ENCODE measurements at regions not wholly inside any gene's neighbourhood (a gene's known extent, or its start where the extent isn't known, plus 50 kb on each side); places are given as distances from the start of the nearest gene placed in this dataset.
"Not testable (repeated sequence)": the region's sequence is repeated elsewhere in the genome, so short reads cannot be mapped to it uniquely, and the experiment has no call there.

DNA sequence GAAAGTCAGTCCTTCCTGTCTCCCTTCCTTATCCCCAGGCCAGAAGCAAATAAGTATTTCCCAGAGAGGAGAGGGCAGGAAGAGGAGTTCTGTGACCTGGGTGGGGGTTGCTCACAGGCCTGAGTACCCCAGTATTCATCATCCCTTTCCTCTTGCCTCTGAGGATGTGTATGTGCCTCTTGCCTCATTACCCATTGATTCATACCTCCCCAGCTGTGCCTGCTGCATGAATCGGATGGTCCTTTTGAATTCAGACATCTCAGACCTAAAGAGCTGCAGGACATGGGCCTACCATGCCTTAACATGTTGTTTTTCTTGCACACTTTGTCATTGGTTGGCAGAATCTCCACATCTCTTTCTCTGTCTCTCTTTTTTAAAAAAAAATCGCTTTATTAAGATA, 112.8 kb upstream of the SHB start:
- peaks cover 6% of the 10 kb centered on the region for H3K27me3 Mint-ChIP-seq (ENCODE audit: low read depth)
- intact Hi-C loops (cut with micrococcal nuclease) = no loop called here
- H3K4me1 Mint-ChIP-seq (ENCODE audit: low read depth) = peaks cover 6% of the 10 kb centered on the region
- no peaks in the 10 kb centered on the region for H3K9me3 Mint-ChIP-seq
- no peak overlapping the region for H3K4me3 Mint-ChIP-seq
- CTCF ChIA-PET = interaction anchor here (2.0 kb wide), 1 partner anchor 21 kb away, joined by 8 read pairs; no protein-coding TSS in a partner anchor
- no peak for DNase-seq
- H3K27ac Mint-ChIP-seq = no peak overlapping the region
- H3K36me3 Mint-ChIP-seq (ENCODE audit: low read depth) = no peaks in the 10 kb centered on the region

DNA sequence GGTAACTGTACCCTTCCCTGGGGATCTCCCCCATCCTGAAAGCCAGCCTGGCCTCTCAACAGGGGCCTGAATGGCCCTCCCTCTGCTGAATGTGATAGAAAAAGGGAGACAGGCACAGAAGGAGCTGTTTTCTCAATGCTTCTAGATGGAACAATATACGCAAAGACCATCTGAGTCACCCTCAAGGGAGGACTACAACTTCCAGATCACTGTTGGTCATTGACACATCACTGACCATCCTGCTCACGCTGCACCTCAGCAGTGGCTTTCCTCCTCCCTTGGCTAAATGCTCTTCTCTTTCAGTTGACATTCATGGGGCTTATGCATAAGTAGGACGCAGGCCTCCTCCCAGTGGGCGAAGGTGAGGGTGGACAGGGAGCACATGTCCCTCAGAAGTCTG, 112.2 kb upstream of the SHB start:
- H3K27me3 Mint-ChIP-seq (ENCODE audit: low read depth) = peaks cover 6% of the 10 kb centered on the region
- H3K27ac Mint-ChIP-seq = no peak overlapping the region
- CTCF ChIA-PET = interaction anchor here (1.0 to 2.0 kb wide), 2 partner anchors 20 to 21 kb away, joined by 3 to 8 read pairs; no protein-coding TSS in a partner anchor
- intact Hi-C loops (cut with micrococcal nuclease) = no loop called here
- no peak overlapping the region for H3K4me3 Mint-ChIP-seq
- H3K4me1 Mint-ChIP-seq (ENCODE audit: low read depth) = peaks cover 6% of the 10 kb centered on the region
- no peak for DNase-seq
- no peaks in the 10 kb centered on the region for H3K9me3 Mint-ChIP-seq
- no peaks in the 10 kb centered on the region for H3K36me3 Mint-ChIP-seq (ENCODE audit: low read depth)

DNA sequence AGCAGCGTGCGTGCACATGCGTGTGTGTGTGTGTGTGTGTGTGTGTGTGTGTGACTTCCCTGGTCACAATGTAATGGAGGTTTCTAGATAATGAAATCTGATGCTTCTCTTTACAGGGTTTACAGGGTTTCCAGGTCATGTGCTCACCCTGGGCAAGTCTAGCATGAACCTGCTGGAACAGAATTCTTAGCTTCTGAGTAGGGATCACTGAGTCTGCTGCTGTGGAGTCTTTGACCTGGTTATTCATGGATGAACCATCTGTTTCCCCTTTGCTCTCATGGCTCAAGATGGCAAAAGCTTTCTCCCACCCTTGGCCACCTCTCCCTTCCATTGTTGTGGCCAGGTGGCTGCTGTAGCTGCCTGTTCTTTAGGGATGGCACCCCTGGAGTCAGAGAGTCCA, 111.6 kb upstream of the SHB start:
- H3K4me3 Mint-ChIP-seq = no peak overlapping the region
- no peak overlapping the region for H3K27ac Mint-ChIP-seq
- no peaks in the 10 kb centered on the region for H3K36me3 Mint-ChIP-seq (ENCODE audit: low read depth)
- intact Hi-C loops (cut with micrococcal nuclease) = no loop called here
- H3K9me3 Mint-ChIP-seq = no peaks in the 10 kb centered on the region
- no peak for DNase-seq
- H3K27me3 Mint-ChIP-seq (ENCODE audit: low read depth) = peaks cover 6% of the 10 kb centered on the region
- peaks cover 6% of the 10 kb centered on the region for H3K4me1 Mint-ChIP-seq (ENCODE audit: low read depth)
- CTCF ChIA-PET = interaction anchor here (1.0 to 2.0 kb wide), 3 partner anchors 20 to 267 kb away, joined by 3 to 8 read pairs (median 3); no protein-coding TSS in a partner anchor

DNA sequence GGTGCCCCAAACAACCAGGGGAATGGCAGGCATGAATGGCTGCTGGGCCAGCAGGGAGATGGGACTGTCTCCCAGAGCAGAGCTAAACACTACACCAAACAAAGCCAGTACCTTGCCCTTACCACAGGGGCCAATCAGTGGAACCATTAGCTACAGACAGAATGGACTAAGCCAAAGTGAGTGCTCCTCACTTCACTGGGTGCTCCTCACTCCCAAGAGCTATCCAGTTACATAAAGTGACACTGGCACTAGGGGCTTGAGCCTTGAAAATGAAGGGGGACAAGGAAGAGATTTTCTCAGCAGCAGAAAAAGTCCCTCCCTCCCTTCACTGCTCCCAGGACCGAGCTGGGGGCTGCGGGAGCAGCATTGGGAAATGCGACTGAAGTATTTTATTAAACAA, 110.9 kb upstream of the SHB start:
- H3K27me3 Mint-ChIP-seq (ENCODE audit: low read depth) = peaks cover 6% of the 10 kb centered on the region
- no peak for DNase-seq
- no peak overlapping the region for H3K4me3 Mint-ChIP-seq
- intact Hi-C loops (cut with micrococcal nuclease) = loop anchor here (10.0 kb wide), 1 partner anchor 45 kb away; no protein-coding TSS in a partner anchor
- H3K27ac Mint-ChIP-seq = no peak overlapping the region
- CTCF ChIA-PET = interaction anchor here (1.0 to 2.0 kb wide), 2 partner anchors 19 to 266 kb away, joined by 3 to 8 read pairs; no protein-coding TSS in a partner anchor
- H3K36me3 Mint-ChIP-seq (ENCODE audit: low read depth) = no peaks in the 10 kb centered on the region
- no peaks in the 10 kb centered on the region for H3K9me3 Mint-ChIP-seq
- peaks cover 6% of the 10 kb centered on the region for H3K4me1 Mint-ChIP-seq (ENCODE audit: low read depth)

DNA sequence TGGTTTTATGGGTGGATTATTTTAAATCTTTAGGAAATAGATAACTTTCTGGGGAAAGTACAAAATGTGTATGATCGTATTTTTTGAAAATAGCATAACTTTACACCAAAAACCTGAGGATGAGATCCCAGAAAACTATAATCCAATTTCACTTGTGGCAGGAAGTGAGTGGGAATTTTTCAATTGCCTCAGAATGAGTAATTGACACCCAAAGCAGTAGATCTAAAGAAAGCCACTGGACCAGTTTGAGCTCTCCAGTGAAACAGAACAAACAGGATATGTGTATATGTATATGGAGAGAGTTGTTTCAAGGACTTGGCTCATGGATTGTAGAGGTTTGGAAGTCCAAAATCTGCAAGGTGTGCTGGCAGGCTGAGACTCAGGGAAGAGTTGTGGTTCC, 109.2 kb upstream of the SHB start:
- Mint-ChIP-seq H3K36me3 (ENCODE audit: low read depth) (no peaks in the 10 kb centered on the region), H3K9me3 (no peaks in the 10 kb centered on the region), H3K4me3 (no peak overlapping the region), H3K4me1 (ENCODE audit: low read depth) (peaks cover 6% of the 10 kb centered on the region), H3K27me3 (ENCODE audit: low read depth) (peaks cover 4% of the 10 kb centered on the region), H3K27ac (no peak overlapping the region)
- no peak for DNase-seq
- CTCF ChIA-PET = no interaction called here
- intact Hi-C loops (cut with micrococcal nuclease) = loop anchor here (10.0 kb wide), 1 partner anchor 47 kb away; no protein-coding TSS in a partner anchor

DNA sequence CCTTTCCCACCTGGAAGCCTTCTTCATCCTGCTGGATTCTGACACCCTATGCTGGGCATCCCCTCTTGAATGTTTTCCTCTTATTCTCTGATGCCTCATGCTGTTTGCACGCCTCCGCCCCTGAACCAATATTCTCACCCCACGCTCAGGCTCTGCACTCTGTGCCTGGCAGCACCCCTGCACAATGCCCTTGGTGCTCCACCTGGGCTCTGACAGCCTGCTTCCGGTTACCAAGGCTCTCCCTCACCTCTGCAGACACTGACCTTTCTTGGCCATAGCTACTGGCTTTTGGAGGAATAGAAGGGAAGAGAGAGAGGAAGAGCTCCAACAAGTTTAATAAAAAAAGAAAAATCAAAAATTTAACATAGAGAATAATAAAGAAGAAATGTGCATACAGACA, 108.7 kb upstream of the SHB start:
- peaks cover 2% of the 10 kb centered on the region for H3K27me3 Mint-ChIP-seq (ENCODE audit: low read depth)
- no peak overlapping the region for H3K4me3 Mint-ChIP-seq
- H3K36me3 Mint-ChIP-seq (ENCODE audit: low read depth) = no peaks in the 10 kb centered on the region
- no peak overlapping the region for H3K27ac Mint-ChIP-seq
- no peaks in the 10 kb centered on the region for H3K9me3 Mint-ChIP-seq
- no peak for DNase-seq
- peaks cover 6% of the 10 kb centered on the region for H3K4me1 Mint-ChIP-seq (ENCODE audit: low read depth)
- intact Hi-C loops (cut with micrococcal nuclease) = loop anchor here (10.0 kb wide), 1 partner anchor 47 kb away; no protein-coding TSS in a partner anchor
- CTCF ChIA-PET = no interaction called here

DNA sequence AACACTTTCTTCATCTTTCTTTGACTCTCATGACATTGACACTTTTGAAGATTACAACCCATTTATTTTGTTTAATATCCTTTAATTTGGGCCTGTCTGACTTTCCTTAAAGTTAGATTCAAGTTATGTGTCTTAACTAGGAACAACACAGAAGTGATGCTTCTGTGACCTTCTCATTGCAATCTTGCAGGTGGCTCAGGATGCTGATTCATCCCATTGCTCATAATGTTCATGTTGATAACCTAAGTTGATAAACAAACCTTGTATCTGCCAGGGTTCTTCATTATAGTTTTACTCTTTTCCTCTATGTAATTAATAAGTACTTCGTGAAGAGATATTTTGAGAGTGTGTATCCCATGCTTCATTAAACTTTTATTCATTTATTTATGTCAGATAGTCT, 107.2 kb upstream of the SHB start:
- H3K4me3 Mint-ChIP-seq = no peak overlapping the region
- peaks cover 6% of the 10 kb centered on the region for H3K4me1 Mint-ChIP-seq (ENCODE audit: low read depth)
- H3K9me3 Mint-ChIP-seq = peaks cover 7% of the 10 kb centered on the region
- H3K36me3 Mint-ChIP-seq (ENCODE audit: low read depth) = peaks cover 1% of the 10 kb centered on the region
- intact Hi-C loops (cut with micrococcal nuclease) = loop anchor here (10.0 kb wide), 1 partner anchor 49 kb away; no protein-coding TSS in a partner anchor
- CTCF ChIA-PET = interaction anchor here (1.9 kb wide), 1 partner anchor 16 kb away, joined by 7 read pairs; no protein-coding TSS in a partner anchor
- no peak for DNase-seq
- no peak overlapping the region for H3K27ac Mint-ChIP-seq
- peaks cover 2% of the 10 kb centered on the region for H3K27me3 Mint-ChIP-seq (ENCODE audit: low read depth)

DNA sequence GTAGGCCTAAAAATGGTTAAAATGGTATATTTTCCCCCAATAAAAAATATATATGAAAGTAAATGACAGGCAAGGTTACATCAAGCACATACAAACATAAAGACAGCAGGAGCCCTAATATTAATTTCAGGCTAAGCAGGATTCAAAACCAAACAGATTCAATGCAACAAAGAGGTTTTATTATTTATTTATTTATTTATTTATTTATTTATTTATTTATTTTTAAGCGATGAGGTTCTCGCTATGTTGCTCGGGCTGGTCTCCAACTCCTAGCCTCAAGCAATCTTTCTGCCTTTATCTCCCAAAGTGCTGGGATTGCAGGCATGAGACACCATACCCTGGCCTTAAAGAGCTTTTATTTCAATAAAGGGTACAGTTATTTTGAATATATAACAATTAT, 106.4 kb upstream of the SHB start:
- Mint-ChIP-seq H3K27me3 (ENCODE audit: low read depth) (peaks cover 2% of the 10 kb centered on the region), H3K27ac (no peak overlapping the region), H3K4me3 (no peak overlapping the region), H3K36me3 (ENCODE audit: low read depth) (peaks cover 1% of the 10 kb centered on the region), H3K4me1 (ENCODE audit: low read depth) (peaks cover 6% of the 10 kb centered on the region), H3K9me3 (peaks cover 12% of the 10 kb centered on the region)
- intact Hi-C loops (cut with micrococcal nuclease) = loop anchor here (10.0 kb wide), 1 partner anchor 49 kb away; no protein-coding TSS in a partner anchor
- CTCF ChIA-PET = interaction anchor here (1.9 kb wide), 1 partner anchor 15 kb away, joined by 7 read pairs; no protein-coding TSS in a partner anchor
- DNase-seq = no peak

DNA sequence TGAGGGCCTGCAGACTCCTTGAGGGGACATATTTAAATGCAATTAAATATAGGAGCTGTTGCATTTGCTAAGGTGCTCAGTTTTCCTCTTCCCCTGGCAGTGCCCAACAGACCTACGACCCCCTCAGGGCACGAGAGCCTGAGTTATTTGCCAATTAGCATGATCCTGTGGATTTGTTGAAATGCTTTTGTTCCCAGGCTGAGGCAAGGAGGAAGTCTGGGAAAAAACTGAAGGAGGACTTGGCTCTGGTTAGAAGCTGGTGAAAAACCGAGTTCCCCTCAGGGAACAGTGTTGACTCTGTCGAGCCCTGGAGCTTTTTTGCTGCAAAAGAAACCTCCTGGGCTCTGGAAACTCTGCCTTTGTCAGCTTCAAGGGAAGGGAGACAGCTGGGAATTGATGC, 103.6 kb upstream of the SHB start:
- H3K4me1 Mint-ChIP-seq (ENCODE audit: low read depth) = no peaks in the 10 kb centered on the region
- no peak overlapping the region for H3K27ac Mint-ChIP-seq
- H3K36me3 Mint-ChIP-seq (ENCODE audit: low read depth) = peaks cover 1% of the 10 kb centered on the region
- DNase-seq = no peak
- CTCF ChIA-PET = interaction anchor here (1.4 kb wide), 1 partner anchor 13 kb away, joined by 6 read pairs; no protein-coding TSS in a partner anchor
- H3K27me3 Mint-ChIP-seq (ENCODE audit: low read depth) = no peaks in the 10 kb centered on the region
- intact Hi-C loops (cut with micrococcal nuclease) = loop anchor here (10.0 kb wide), 1 partner anchor 52 kb away; no protein-coding TSS in a partner anchor
- H3K9me3 Mint-ChIP-seq = peaks cover 19% of the 10 kb centered on the region
- H3K4me3 Mint-ChIP-seq = no peak overlapping the region

DNA sequence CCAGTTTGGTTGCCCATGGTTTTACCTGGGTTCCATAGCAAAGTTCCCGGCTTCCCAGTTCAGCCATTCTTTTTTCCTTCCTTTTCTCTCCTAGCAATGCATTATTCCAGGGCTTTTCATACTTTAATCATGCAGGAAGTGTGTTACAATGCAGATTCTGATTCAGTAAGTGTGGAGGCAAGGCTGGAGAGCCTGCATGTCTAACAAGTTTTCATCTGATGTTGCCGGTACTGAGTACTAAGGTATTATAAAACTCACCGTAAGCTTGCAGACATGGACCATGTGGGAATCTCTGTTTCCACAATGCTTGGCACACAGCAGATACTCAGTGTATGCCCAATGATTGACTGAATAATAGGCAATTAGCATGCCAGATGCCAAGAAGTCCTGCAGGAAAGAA, 102.9 kb upstream of the SHB start:
- H3K27ac Mint-ChIP-seq = no peak overlapping the region
- peaks cover 1% of the 10 kb centered on the region for H3K36me3 Mint-ChIP-seq (ENCODE audit: low read depth)
- CTCF ChIA-PET = interaction anchor here (0.8 to 1.4 kb wide), 2 partner anchors 12 to 258 kb away, joined by 3 to 6 read pairs; no protein-coding TSS in a partner anchor
- H3K4me3 Mint-ChIP-seq = no peak overlapping the region
- H3K27me3 Mint-ChIP-seq (ENCODE audit: low read depth) = no peaks in the 10 kb centered on the region
- no peak for DNase-seq
- H3K9me3 Mint-ChIP-seq = peaks cover 19% of the 10 kb centered on the region
- H3K4me1 Mint-ChIP-seq (ENCODE audit: low read depth) = no peaks in the 10 kb centered on the region
- intact Hi-C loops (cut with micrococcal nuclease) = loop anchor here (10.0 kb wide), 1 partner anchor 53 kb away; no protein-coding TSS in a partner anchor

DNA sequence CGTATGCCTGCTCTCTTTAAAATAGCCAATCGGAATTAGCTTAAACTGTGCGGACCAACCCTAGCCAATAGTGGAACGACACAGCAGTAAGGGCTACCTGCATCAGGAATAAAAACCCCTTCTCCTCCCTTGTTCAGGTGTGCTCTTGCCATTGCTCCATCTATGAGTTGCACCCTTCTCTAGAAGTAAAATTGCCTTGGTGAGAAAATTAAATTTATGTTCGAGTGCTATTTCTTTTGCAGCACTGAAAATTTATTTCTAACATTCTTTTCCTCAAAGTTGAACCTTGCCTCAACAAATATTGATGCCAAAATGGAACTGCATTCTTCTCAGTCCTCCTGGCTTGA, 102.5 kb upstream of the SHB start:
- H3K4me1 Mint-ChIP-seq (ENCODE audit: low read depth) = no peaks in the 10 kb centered on the region
- CTCF ChIA-PET = interaction anchor here (0.8 to 1.1 kb wide), 2 partner anchors 10 to 257 kb away, joined by 3 read pairs; no protein-coding TSS in a partner anchor
- DNase-seq = no peak
- intact Hi-C loops (cut with micrococcal nuclease) = loop anchor here (10.0 kb wide), 1 partner anchor 53 kb away; no protein-coding TSS in a partner anchor
- no peak overlapping the region for H3K4me3 Mint-ChIP-seq
- no peaks in the 10 kb centered on the region for H3K27me3 Mint-ChIP-seq (ENCODE audit: low read depth)
- no peak overlapping the region for H3K27ac Mint-ChIP-seq
- peaks cover 19% of the 10 kb centered on the region for H3K9me3 Mint-ChIP-seq
- peaks cover 1% of the 10 kb centered on the region for H3K36me3 Mint-ChIP-seq (ENCODE audit: low read depth)

DNA sequence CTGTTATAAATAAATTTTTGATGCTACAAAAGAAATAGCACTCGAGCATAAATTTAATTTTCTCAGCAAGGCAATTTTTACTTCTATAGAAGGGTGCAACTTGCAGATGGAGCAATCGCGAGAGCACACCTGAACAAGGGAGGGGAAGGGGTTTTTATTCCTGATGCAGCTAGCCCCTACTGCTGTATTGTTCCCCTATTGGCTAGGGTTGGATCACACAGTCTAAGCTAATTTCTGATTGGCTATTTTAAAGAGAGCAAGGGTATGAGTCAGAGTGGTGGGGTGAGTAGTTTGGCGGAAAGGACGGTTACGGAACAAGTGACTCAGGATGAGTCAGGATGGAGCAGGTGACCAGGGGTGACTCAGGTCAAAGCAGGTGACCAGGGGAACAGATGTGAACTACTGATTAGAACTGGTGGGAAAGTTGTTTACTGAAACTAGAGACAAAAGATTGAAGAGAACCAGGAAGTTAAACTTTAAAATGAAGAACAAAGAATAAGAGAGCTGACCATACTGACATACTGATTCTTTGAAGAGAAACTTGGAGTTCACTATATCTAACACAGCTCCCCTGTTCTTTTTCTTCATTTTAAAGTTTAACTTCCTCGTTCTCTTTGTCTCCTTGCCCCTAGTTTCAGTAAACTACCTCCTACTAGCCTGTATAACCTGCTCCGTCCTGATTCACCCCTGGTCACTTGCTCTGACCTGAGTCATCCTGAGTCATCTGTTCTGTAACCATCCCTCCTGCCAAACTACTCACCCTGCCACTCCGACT, 101.9 kb upstream of the SHB start:
- not testable (repeated sequence) for H3K36me3 Mint-ChIP-seq (ENCODE audit: low read depth)
- CTCF ChIA-PET = interaction anchor here (1.1 kb wide), 1 partner anchor 10 kb away, joined by 3 read pairs; no protein-coding TSS in a partner anchor

More for the DNA sequence above, 101.9 kb upstream of the SHB start:
- H3K27ac Mint-ChIP-seq; H3K4me3 Mint-ChIP-seq; H3K4me1 Mint-ChIP-seq (ENCODE audit: low read depth); H3K27me3 Mint-ChIP-seq (ENCODE audit: low read depth): not testable (repeated sequence)
- intact Hi-C loops (cut with micrococcal nuclease) = loop anchor here (10.0 kb wide), 1 partner anchor 54 kb away; no protein-coding TSS in a partner anchor
- DNase-seq = peak; percentile 29
- peaks cover 19% of the 10 kb centered on the region for H3K9me3 Mint-ChIP-seq
